ENCODE measurements at regions not wholly inside any gene's neighbourhood (a gene's known extent, or its start where the extent isn't known, plus 50 kb on each side); places are given as distances from the start of the nearest gene placed in this dataset.

DNA sequence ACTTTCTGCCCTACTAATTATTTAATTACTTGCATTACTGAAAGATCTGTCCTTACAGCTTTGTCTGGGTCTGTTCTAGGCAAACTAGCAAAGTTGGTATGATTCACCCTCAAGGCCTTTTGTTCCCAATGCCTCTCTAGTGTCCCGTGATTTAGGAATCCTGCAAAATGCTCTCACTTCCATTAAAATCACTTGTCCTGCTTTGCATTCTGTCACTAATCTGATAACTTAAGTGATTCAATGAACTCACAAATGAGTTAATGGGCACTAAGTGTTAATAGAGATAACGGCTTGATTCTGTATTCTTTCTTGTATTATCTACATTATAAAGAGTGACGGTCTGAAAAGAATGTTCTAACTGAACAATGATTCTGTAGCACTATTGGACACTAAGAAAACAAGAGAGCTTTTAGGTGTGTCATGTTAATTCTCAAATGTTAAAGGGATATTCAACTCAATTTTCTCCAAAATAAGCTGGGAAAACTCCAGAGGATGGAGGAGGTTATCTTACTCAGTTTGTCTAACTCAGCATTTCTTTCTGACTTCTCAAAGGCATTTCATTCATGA lies 697.3 kb downstream of the CETN3 start:
- Histone ChIP-seq H3K4me3 (no peak overlapping the region), H3K9me3 (replicated peaks) (no peaks in the 10 kb centered on the region)

DNA sequence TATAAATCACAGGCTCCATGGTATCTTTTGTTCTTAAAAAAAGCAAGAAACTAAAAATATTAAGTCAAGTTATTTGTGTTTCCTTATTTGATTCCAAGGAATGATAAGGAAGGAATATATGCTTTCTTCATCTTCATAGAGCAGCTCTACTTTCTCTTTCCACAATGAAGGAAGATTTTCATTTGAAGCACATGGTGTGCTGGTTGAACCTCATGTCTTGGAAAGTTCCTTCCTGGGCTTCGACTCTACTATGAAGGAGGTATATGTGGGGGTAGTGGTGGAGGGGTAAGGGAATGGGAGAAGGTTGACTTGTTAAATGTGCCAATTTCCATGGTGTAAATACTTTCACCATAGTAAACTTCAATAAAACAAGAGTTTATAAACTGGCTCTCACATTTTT lies 698.0 kb downstream of the CETN3 start:
- Histone ChIP-seq H3K9me3 (replicated peaks) (no peaks in the 10 kb centered on the region), H3K4me3 (no peak overlapping the region)
- intact Hi-C loops (cut with micrococcal nuclease), result no loop called here

More for the DNA sequence above, 697.3 kb downstream of the CETN3 start:
- intact Hi-C loops (cut with micrococcal nuclease), result no loop called here
- H3K27me3 ChIP-seq (ENCODE audit: low read depth), result no peaks in the 10 kb centered on the region
- no peaks in the 10 kb centered on the region for H3K36me3 ChIP-seq
- DNase-seq, result no peak
- no peaks in the 10 kb centered on the region for H3K4me1 ChIP-seq
- H3K27ac ChIP-seq (replicated peaks), result no peak overlapping the region
- TF ChIP-seq, protein P1, sequence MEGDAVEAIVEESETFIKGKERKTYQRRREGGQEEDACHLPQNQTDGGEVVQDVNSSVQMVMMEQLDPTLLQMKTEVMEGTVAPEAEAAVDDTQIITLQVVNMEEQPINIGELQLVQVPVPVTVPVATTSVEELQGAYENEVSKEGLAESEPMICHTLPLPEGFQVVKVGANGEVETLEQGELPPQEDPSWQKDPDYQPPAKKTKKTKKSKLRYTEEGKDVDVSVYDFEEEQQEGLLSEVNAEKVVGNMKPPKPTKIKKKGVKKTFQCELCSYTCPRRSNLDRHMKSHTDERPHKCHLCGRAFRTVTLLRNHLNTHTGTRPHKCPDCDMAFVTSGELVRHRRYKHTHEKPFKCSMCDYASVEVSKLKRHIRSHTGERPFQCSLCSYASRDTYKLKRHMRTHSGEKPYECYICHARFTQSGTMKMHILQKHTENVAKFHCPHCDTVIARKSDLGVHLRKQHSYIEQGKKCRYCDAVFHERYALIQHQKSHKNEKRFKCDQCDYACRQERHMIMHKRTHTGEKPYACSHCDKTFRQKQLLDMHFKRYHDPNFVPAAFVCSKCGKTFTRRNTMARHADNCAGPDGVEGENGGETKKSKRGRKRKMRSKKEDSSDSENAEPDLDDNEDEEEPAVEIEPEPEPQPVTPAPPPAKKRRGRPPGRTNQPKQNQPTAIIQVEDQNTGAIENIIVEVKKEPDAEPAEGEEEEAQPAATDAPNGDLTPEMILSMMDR (IDR thresholded peaks at IDR 0.05; ENCODE audit: borderline replicate concordance), result no peak

DNA sequence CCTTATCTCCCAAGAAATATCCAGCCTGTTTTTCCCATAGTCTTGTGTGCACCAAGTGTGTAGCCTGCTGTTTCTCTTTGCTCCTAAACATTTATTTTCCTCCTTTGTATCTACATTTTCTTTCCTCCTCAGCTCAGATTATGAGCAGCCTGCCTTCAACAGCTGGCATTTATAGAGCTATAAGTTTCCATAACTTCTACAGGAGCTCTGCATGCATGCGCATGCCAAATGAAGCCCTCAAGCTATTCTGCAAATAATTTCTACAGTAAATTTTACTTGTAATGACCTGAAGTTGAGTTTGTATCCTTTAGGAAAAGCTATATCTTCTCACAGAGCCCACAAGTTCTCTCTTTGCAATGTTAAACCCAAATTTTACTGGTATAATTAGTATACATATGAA lies 699.5 kb downstream of the CETN3 start:
- H3K9me3 ChIP-seq (replicated peaks), result no peaks in the 10 kb centered on the region
- H3K4me1 ChIP-seq, result no peaks in the 10 kb centered on the region
- no peaks in the 10 kb centered on the region for H3K36me3 ChIP-seq
- TF ChIP-seq, protein P1 (IDR thresholded peaks at IDR 0.05; ENCODE audit: borderline replicate concordance), result no peak
- no peak overlapping the region for H3K27ac ChIP-seq (replicated peaks)
- DNase-seq, result no peak
- H3K4me3 ChIP-seq, result no peak overlapping the region
- no peaks in the 10 kb centered on the region for H3K27me3 ChIP-seq (ENCODE audit: low read depth)
- intact Hi-C loops (cut with micrococcal nuclease), result no loop called here

More for the DNA sequence above, 698.0 kb downstream of the CETN3 start:
- Histone ChIP-seq H3K36me3 (no peaks in the 10 kb centered on the region), H3K27me3 (ENCODE audit: low read depth) (no peaks in the 10 kb centered on the region), H3K27ac (replicated peaks) (no peak overlapping the region), H3K4me1 (no peaks in the 10 kb centered on the region)
- TF ChIP-seq, protein P1 (IDR thresholded peaks at IDR 0.05; ENCODE audit: borderline replicate concordance), result no peak
- no peak for DNase-seq

DNA sequence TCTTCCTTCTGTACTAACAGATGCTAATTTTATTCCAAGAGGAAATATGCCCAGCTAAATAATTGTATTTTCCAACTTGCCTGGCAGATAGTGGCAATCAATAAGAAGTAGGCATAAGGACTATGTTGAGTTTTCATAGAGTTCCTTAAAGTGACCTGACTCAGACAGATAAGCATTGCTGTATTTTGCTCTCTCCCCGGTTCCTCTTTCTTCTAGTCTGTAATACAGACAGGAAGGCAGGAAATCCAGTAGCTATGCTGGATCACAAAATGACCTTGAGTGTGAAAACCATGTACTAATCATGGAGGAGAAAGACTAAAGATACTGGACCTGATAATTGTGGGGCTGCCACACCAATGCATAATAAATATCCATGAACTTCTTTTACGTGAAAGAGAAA lies 701.7 kb downstream of the CETN3 start:
- H3K4me1 ChIP-seq, result no peaks in the 10 kb centered on the region
- TF ChIP-seq, protein P1 (IDR thresholded peaks at IDR 0.05; ENCODE audit: borderline replicate concordance), result no peak
- H3K36me3 ChIP-seq, result no peaks in the 10 kb centered on the region
- no peaks in the 10 kb centered on the region for H3K27me3 ChIP-seq (ENCODE audit: low read depth)
- intact Hi-C loops (cut with micrococcal nuclease), result no loop called here
- H3K9me3 ChIP-seq (replicated peaks), result no peaks in the 10 kb centered on the region
- H3K27ac ChIP-seq (replicated peaks), result no peak overlapping the region
- no peak for DNase-seq
- no peak overlapping the region for H3K4me3 ChIP-seq

DNA sequence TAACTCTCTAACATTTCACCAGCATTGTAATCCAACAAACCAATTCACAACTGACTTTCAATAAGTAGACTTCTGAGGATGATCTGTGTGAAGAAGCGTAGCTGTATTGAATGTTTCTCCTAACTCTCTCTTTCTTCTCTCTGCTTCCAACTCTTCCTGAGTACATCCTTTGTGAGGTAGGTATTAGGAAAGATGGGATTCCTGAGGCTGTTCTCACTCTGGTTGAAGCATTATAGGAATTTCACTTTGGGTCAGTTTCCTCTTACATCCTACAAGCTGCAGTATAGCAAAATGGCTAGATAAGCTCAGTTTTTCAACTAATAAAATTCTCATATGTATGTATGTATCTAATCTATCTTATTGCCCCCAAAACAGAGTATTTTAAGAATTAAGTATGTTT lies 702.8 kb downstream of the CETN3 start:
- no peaks in the 10 kb centered on the region for H3K36me3 ChIP-seq
- H3K4me1 ChIP-seq, result no peaks in the 10 kb centered on the region
- H3K4me3 ChIP-seq, result no peak overlapping the region
- H3K27ac ChIP-seq (replicated peaks), result no peak overlapping the region
- TF ChIP-seq, protein P1 (IDR thresholded peaks at IDR 0.05; ENCODE audit: borderline replicate concordance), result no peak
- intact Hi-C loops (cut with micrococcal nuclease), result no loop called here
- no peaks in the 10 kb centered on the region for H3K9me3 ChIP-seq (replicated peaks)
- no peaks in the 10 kb centered on the region for H3K27me3 ChIP-seq (ENCODE audit: low read depth)
- DNase-seq, result no peak

All from left ventricle myocardium inferior (tissue), 1 donor.